ENCODE measurements at regions not wholly inside any gene's neighbourhood (a gene's known extent, or its start where the extent isn't known, plus 50 kb on each side); places are given as distances from the start of the nearest gene placed in this dataset.

DNA sequence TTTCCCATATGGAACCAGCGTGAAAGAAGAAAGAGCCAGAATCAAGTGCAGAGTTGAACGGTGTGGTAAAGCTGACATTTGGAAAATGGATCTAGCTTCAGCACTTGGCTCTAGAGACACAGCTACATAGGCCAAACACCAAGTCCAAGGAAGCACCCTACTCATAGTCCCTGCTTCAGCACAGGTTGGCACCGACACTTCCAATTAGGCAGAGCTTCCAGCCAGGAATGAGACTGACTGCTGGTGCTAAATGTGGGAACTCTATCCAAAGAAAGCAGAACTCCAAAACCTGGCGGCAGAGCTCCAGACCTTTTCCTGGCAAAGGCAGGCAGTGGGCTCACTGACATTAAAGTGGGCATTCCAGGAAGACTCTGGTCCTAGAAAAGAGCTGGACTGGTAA is 125.4 kb upstream of the CTNNA2 start:
- intact Hi-C loops (cut with DNase I), result no loop called here
- no peaks in the 10 kb centered on the region for H3K4me1 ChIP-seq
- no peak for DNase-seq (ENCODE audit: extremely low spot score)
- 80% methylated on average over 4 of the region's 4 CpGs for WGBS
- H3K27me3 ChIP-seq, result no peaks in the 10 kb centered on the region
- no peak overlapping the region for H3K4me3 ChIP-seq
- no peak overlapping the region for H3K27ac ChIP-seq (replicated peaks in 1 of 4)
- TF ChIP-seq POLR2AphosphoS5 (IDR thresholded peaks at IDR 0.05) (no peak), POLR2A (IDR thresholded peaks at IDR 0.05; ENCODE audit: low read depth) (no peak), CTCF (IDR thresholded peaks at IDR 0.05) (no peak), EP300 (IDR thresholded peaks at IDR 0.05) (no peak)
- H3K9me3 ChIP-seq, result no peaks in the 10 kb centered on the region
- H3K36me3 ChIP-seq, result no peaks in the 10 kb centered on the region

DNA sequence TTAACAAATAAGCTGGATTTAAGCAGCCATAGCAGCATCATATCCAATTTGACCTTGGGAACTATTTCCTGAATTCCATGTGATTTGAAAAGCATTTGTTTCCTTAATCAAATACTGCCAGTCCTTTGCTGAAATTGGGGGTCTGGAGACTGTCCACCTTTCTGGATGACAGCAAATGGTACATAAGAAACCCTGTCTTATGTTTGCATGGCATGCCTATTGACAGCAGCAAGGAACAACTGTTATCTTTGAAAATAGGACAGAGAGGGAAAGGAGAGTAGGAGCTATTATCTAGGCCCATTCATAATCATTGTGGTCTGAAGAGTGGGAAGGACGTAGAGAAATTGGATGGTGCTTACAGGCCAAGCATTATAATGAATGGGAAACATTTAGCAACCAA is 129.2 kb upstream of the CTNNA2 start:
- TF ChIP-seq CTCF (IDR thresholded peaks at IDR 0.05) (no peak), EP300 (IDR thresholded peaks at IDR 0.05) (no peak), POLR2AphosphoS5 (IDR thresholded peaks at IDR 0.05) (no peak), POLR2A (IDR thresholded peaks at IDR 0.05; ENCODE audit: low read depth) (no peak)
- Histone ChIP-seq H3K27me3 (no peaks in the 10 kb centered on the region), H3K27ac (replicated peaks in 1 of 4) (no peak overlapping the region), H3K4me1 (no peaks in the 10 kb centered on the region), H3K4me3 (no peak overlapping the region), H3K36me3 (no peaks in the 10 kb centered on the region), H3K9me3 (no peaks in the 10 kb centered on the region)
- intact Hi-C loops (cut with DNase I), result no loop called here
- no peak for DNase-seq (ENCODE audit: extremely low spot score)
- WGBS, result 39% methylated on average over 1 of the region's 1 CpG

- H3K27ac ChIP-seq (replicated peaks in 1 of 4), result no peak overlapping the region
- no peaks in the 10 kb centered on the region for H3K36me3 ChIP-seq
- no peaks in the 10 kb centered on the region for H3K9me3 ChIP-seq
- no peak for DNase-seq (ENCODE audit: extremely low spot score)
- TF ChIP-seq EP300 (IDR thresholded peaks at IDR 0.05) (no peak), POLR2AphosphoS5 (IDR thresholded peaks at IDR 0.05) (no peak), POLR2A (IDR thresholded peaks at IDR 0.05; ENCODE audit: low read depth) (no peak)
- no peaks in the 10 kb centered on the region for H3K4me1 ChIP-seq
- WGBS, result 76% methylated on average over 4 of the region's 4 CpGs
- no peaks in the 10 kb centered on the region for H3K27me3 ChIP-seq
- no peak overlapping the region for H3K4me3 ChIP-seq
- intact Hi-C loops (cut with DNase I), result no loop called here
Observed at GRCh38 chr2:79375817-79376216, 137.0 kb upstream of the CTNNA2 start.

- Histone ChIP-seq H3K36me3 (no peaks in the 10 kb centered on the region), H3K9me3 (no peaks in the 10 kb centered on the region), H3K4me1 (no peaks in the 10 kb centered on the region), H3K27me3 (no peaks in the 10 kb centered on the region), H3K4me3 (no peak overlapping the region), H3K27ac (replicated peaks in 1 of 4) (no peak overlapping the region)
- WGBS, result 35% methylated on average over 3 of the region's 4 CpGs
- no peak for DNase-seq (ENCODE audit: extremely low spot score)
- intact Hi-C loops (cut with DNase I), result no loop called here
- TF ChIP-seq CTCF (IDR thresholded peaks at IDR 0.05) (no peak), POLR2A (IDR thresholded peaks at IDR 0.05; ENCODE audit: low read depth) (no peak), POLR2AphosphoS5 (IDR thresholded peaks at IDR 0.05) (no peak), EP300 (IDR thresholded peaks at IDR 0.05) (no peak)
Observed at GRCh38 chr2:79373358-79374130, 139.3 kb upstream of the CTNNA2 start.

DNA sequence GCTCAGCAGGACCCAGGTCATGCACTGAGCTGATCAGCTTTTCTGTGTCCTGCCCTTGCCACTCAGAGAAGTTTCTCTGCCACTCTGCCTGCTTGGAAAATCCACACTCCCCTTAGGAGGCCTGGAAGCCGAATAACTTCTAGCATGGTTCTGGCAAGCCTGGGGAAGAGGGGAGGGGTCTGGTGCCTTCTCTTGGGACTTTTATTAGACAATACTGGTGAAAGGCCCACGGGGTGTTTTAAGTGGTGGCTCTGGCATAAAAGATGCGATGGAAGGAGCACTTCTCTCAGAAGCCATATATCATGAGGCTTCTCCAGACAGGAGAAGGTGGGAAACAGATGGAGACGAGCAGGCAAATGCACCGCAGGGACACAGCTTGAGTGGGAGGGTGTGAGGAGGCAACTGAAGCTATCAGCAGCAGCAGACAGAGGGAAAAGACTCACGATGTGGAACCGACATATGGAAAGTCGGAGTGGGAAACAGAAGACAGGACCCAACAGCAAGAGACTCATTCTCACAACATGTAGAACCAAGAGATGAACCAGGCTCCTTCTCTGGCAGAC is 141.8 kb upstream of the CTNNA2 start:
- TF ChIP-seq POLR2A (IDR thresholded peaks at IDR 0.05; ENCODE audit: low read depth) (no peak), CTCF (IDR thresholded peaks at IDR 0.05) (no peak), EP300 (IDR thresholded peaks at IDR 0.05) (no peak), POLR2AphosphoS5 (IDR thresholded peaks at IDR 0.05) (no peak)
- intact Hi-C loops (cut with DNase I), result no loop called here
- H3K36me3 ChIP-seq, result no peaks in the 10 kb centered on the region
- H3K9me3 ChIP-seq, result no peaks in the 10 kb centered on the region
- H3K27me3 ChIP-seq, result no peaks in the 10 kb centered on the region
- no peaks in the 10 kb centered on the region for H3K4me1 ChIP-seq
- no peak overlapping the region for H3K4me3 ChIP-seq
- 26% methylated on average over 8 of the region's 8 CpGs for WGBS
- no peak overlapping the region for H3K27ac ChIP-seq (replicated peaks in 1 of 4)
- no peak for DNase-seq (ENCODE audit: extremely low spot score)

Data from esophagus muscularis mucosa (tissue), 4 donors.